Fibroblast of skin of right quadriceps (primary cell): ENCODE measurements at regions not wholly inside any gene's neighbourhood (a gene's known extent, or its start where the extent isn't known, plus 50 kb on each side); places are given as distances from the start of the nearest gene placed in this dataset.
"Not testable (repeated sequence)": the region's sequence is repeated elsewhere in the genome, so short reads cannot be mapped to it uniquely, and the experiment has no call there.

ENCODE experiments used
- DNase-seq: peaks from one replicate; pipeline ENCODE4 v3.0.0-alpha.2; 2013

- DNase-seq: not testable (repeated sequence)
Observed at GRCh38 chr9:94387338-94388010, 59.0 kb upstream of the NUTM2F start.

GRCh38 chr9:94388011-94388406 lies 59.6 kb upstream of the NUTM2F start:
- DNase-seq: not testable (repeated sequence)

- not testable (repeated sequence) for DNase-seq
Observed at GRCh38 chr9:94390425-94391098, 62.1 kb upstream of the NUTM2F start.

GRCh38 chr9:94392971-94393624 lies 64.7 kb upstream of the NUTM2F start:
- not testable (repeated sequence) for DNase-seq

- DNase-seq: not testable (repeated sequence)
Observed at GRCh38 chr9:94397766-94398379, 69.4 kb upstream of the NUTM2F start.

GRCh38 chr9:94400461-94400860 lies 72.0 kb upstream of the NUTM2F start:
- not testable (repeated sequence) for DNase-seq

- DNase-seq: not testable (repeated sequence)
Observed at GRCh38 chr9:94402795-94403194, 74.4 kb upstream of the NUTM2F start.

GRCh38 chr9:94403571-94403970 lies 75.1 kb upstream of the NUTM2F start:
- DNase-seq: peak; percentile 21

GRCh38 chr9:94413665-94414064 lies 85.2 kb upstream of the NUTM2F start:
- not testable (repeated sequence) for DNase-seq

- not testable (repeated sequence) for DNase-seq
Observed at GRCh38 chr9:94415111-94415510, 86.7 kb upstream of the NUTM2F start.

- DNase-seq: not testable (repeated sequence)
Observed at GRCh38 chr9:94420098-94420497, 91.7 kb upstream of the NUTM2F start.

- not testable (repeated sequence) for DNase-seq
Observed at GRCh38 chr9:94421951-94422350, 93.5 kb upstream of the NUTM2F start.

- not testable (repeated sequence) for DNase-seq
Observed at GRCh38 chr9:94425312-94425711, 96.9 kb upstream of the NUTM2F start.

GRCh38 chr9:94437128-94437527 lies 108.7 kb upstream of the NUTM2F start:
- DNase-seq: not testable (repeated sequence)

GRCh38 chr9:94438336-94438735 lies 109.9 kb upstream of the NUTM2F start:
- not testable (repeated sequence) for DNase-seq

- DNase-seq: not testable (repeated sequence)
Observed at GRCh38 chr9:94441146-94441545, 112.7 kb upstream of the NUTM2F start.

- no peak for DNase-seq
Observed at GRCh38 chr9:94441796-94442195, 113.1 kb upstream of the PCAT7 start.

- no peak for DNase-seq
Observed at GRCh38 chr9:94443032-94443722, 111.7 kb upstream of the PCAT7 start.

GRCh38 chr9:94445863-94446262 lies 109.0 kb upstream of the PCAT7 start:
- no peak for DNase-seq

GRCh38 chr9:94449486-94449885 lies 105.4 kb upstream of the PCAT7 start:
- DNase-seq: no peak

- DNase-seq: no peak
Observed at GRCh38 chr9:94464790-94465189, 90.1 kb upstream of the PCAT7 start.

- DNase-seq: not testable (repeated sequence)
Observed at GRCh38 chr9:94472063-94472462, 82.8 kb upstream of the PCAT7 start.
